IPS-18a (cell line): ENCODE measurements at regions not wholly inside any gene's neighbourhood (a gene's known extent, or its start where the extent isn't known, plus 50 kb on each side); places are given as distances from the start of the nearest gene placed in this dataset.

Source experiments
- H3K27ac ChIP-seq: one replicate; pipeline ENCODE4 v1.5.1; 2013; ENCODE audit warnings: low read length
- H3K27me3 ChIP-seq: one replicate; pipeline ENCODE4 v1.6.1; 2013; ENCODE audit warnings: mild to moderate bottlenecking, low read length; ENCODE audit not compliant: control insufficient read depth, insufficient read depth
- H3K36me3 ChIP-seq: one replicate; pipeline ENCODE4 v1.6.1; 2013; ENCODE audit warnings: low read depth, low read length; ENCODE audit not compliant: control insufficient read depth
- H3K4me1 ChIP-seq: one replicate; pipeline ENCODE4 v1.6.1; 2013; ENCODE audit warnings: low read depth, low read length; ENCODE audit not compliant: control insufficient read depth
- H3K4me3 ChIP-seq: one replicate; pipeline ENCODE4 v1.5.1; 2013; ENCODE audit warnings: low read length
- H3K9ac ChIP-seq: one replicate; pipeline ENCODE4 v1.6.1; 2013; ENCODE audit warnings: mild to moderate bottlenecking, low read length, moderate library complexity
- H3K9me3 ChIP-seq: one replicate; pipeline ENCODE4 v1.6.1; 2013; ENCODE audit warnings: low read depth, low read length; ENCODE audit not compliant: control insufficient read depth

- Histone ChIP-seq H3K27me3 (no peaks in the 10 kb centered on the region), H3K27ac (no peak overlapping the region), H3K36me3 (no peaks in the 10 kb centered on the region), H3K4me1 (peaks cover 18% of the 10 kb centered on the region), H3K9me3 (no peaks in the 10 kb centered on the region), H3K4me3 (no peak overlapping the region), H3K9ac (no peak overlapping the region)
These were observed 1625.6 kb upstream of the ACO1 start for GRCh38 chr9:30758726-30759446.

GRCh38 chr9:30765318-30765717 is 1619.1 kb upstream of the ACO1 start:
- H3K9ac ChIP-seq = no peak overlapping the region
- no peaks in the 10 kb centered on the region for H3K27me3 ChIP-seq
- H3K36me3 ChIP-seq = no peaks in the 10 kb centered on the region
- no peak overlapping the region for H3K27ac ChIP-seq
- peaks cover 12% of the 10 kb centered on the region for H3K4me1 ChIP-seq
- H3K4me3 ChIP-seq = no peak overlapping the region
- no peaks in the 10 kb centered on the region for H3K9me3 ChIP-seq

- Histone ChIP-seq H3K4me1 (no peaks in the 10 kb centered on the region), H3K27ac (no peak overlapping the region), H3K9me3 (no peaks in the 10 kb centered on the region), H3K36me3 (no peaks in the 10 kb centered on the region), H3K9ac (no peak overlapping the region), H3K27me3 (no peaks in the 10 kb centered on the region), H3K4me3 (no peak overlapping the region)
These were observed 1613.2 kb upstream of the ACO1 start for GRCh38 chr9:30771163-30771708.

GRCh38 chr9:30771760-30772159 is 1612.7 kb upstream of the ACO1 start:
- Histone ChIP-seq H3K27me3 (no peaks in the 10 kb centered on the region), H3K36me3 (no peaks in the 10 kb centered on the region), H3K9me3 (no peaks in the 10 kb centered on the region), H3K4me1 (no peaks in the 10 kb centered on the region), H3K9ac (no peak overlapping the region), H3K27ac (no peak overlapping the region), H3K4me3 (no peak overlapping the region)

GRCh38 chr9:30773427-30773826 is 1611.0 kb upstream of the ACO1 start:
- Histone ChIP-seq H3K9me3 (no peaks in the 10 kb centered on the region), H3K9ac (no peak overlapping the region), H3K27me3 (no peaks in the 10 kb centered on the region), H3K4me1 (no peaks in the 10 kb centered on the region), H3K27ac (no peak overlapping the region), H3K36me3 (no peaks in the 10 kb centered on the region), H3K4me3 (no peak overlapping the region)

- no peaks in the 10 kb centered on the region for H3K4me1 ChIP-seq
- H3K4me3 ChIP-seq = no peak overlapping the region
- H3K36me3 ChIP-seq = no peaks in the 10 kb centered on the region
- H3K9ac ChIP-seq = no peak overlapping the region
- no peaks in the 10 kb centered on the region for H3K27me3 ChIP-seq
- no peaks in the 10 kb centered on the region for H3K9me3 ChIP-seq
- H3K27ac ChIP-seq = no peak overlapping the region
These were observed 1610.1 kb upstream of the ACO1 start for GRCh38 chr9:30774326-30774725.

GRCh38 chr9:30775236-30775635 is 1609.2 kb upstream of the ACO1 start:
- Histone ChIP-seq H3K4me1 (no peaks in the 10 kb centered on the region), H3K9ac (no peak overlapping the region), H3K36me3 (no peaks in the 10 kb centered on the region), H3K27ac (no peak overlapping the region), H3K27me3 (no peaks in the 10 kb centered on the region), H3K4me3 (no peak overlapping the region), H3K9me3 (no peaks in the 10 kb centered on the region)

- H3K36me3 ChIP-seq = no peaks in the 10 kb centered on the region
- H3K9me3 ChIP-seq = no peaks in the 10 kb centered on the region
- H3K4me1 ChIP-seq = peaks cover 7% of the 10 kb centered on the region
- H3K9ac ChIP-seq = no peak overlapping the region
- no peaks in the 10 kb centered on the region for H3K27me3 ChIP-seq
- no peak overlapping the region for H3K4me3 ChIP-seq
- no peak overlapping the region for H3K27ac ChIP-seq
These were observed 1587.7 kb upstream of the ACO1 start for GRCh38 chr9:30796764-30797163.

- no peaks in the 10 kb centered on the region for H3K36me3 ChIP-seq
- no peaks in the 10 kb centered on the region for H3K9me3 ChIP-seq
- H3K4me3 ChIP-seq = no peak overlapping the region
- H3K27ac ChIP-seq = no peak overlapping the region
- H3K27me3 ChIP-seq = no peaks in the 10 kb centered on the region
- no peak overlapping the region for H3K9ac ChIP-seq
- no peaks in the 10 kb centered on the region for H3K4me1 ChIP-seq
These were observed 1584.8 kb upstream of the ACO1 start for GRCh38 chr9:30799527-30800101.

GRCh38 chr9:30800421-30800820 is 1584.0 kb upstream of the ACO1 start:
- no peaks in the 10 kb centered on the region for H3K9me3 ChIP-seq
- no peaks in the 10 kb centered on the region for H3K4me1 ChIP-seq
- no peaks in the 10 kb centered on the region for H3K36me3 ChIP-seq
- H3K4me3 ChIP-seq = no peak overlapping the region
- H3K27ac ChIP-seq = no peak overlapping the region
- H3K27me3 ChIP-seq = no peaks in the 10 kb centered on the region
- no peak overlapping the region for H3K9ac ChIP-seq

- H3K27ac ChIP-seq = no peak overlapping the region
- no peak overlapping the region for H3K4me3 ChIP-seq
- peaks cover 9% of the 10 kb centered on the region for H3K4me1 ChIP-seq
- no peaks in the 10 kb centered on the region for H3K27me3 ChIP-seq
- no peak overlapping the region for H3K9ac ChIP-seq
- H3K36me3 ChIP-seq = no peaks in the 10 kb centered on the region
- H3K9me3 ChIP-seq = no peaks in the 10 kb centered on the region
These were observed 1571.6 kb upstream of the ACO1 start for GRCh38 chr9:30812821-30813220.

GRCh38 chr9:30815585-30815984 is 1568.9 kb upstream of the ACO1 start:
- no peaks in the 10 kb centered on the region for H3K9me3 ChIP-seq
- no peak overlapping the region for H3K9ac ChIP-seq
- H3K4me3 ChIP-seq = no peak overlapping the region
- H3K4me1 ChIP-seq = peaks cover 9% of the 10 kb centered on the region
- no peaks in the 10 kb centered on the region for H3K27me3 ChIP-seq
- no peaks in the 10 kb centered on the region for H3K36me3 ChIP-seq
- no peak overlapping the region for H3K27ac ChIP-seq
